ENCODE measurements at regions not wholly inside any gene's neighbourhood (a gene's known extent, or its start where the extent isn't known, plus 50 kb on each side); places are given as distances from the start of the nearest gene placed in this dataset.

DNA sequence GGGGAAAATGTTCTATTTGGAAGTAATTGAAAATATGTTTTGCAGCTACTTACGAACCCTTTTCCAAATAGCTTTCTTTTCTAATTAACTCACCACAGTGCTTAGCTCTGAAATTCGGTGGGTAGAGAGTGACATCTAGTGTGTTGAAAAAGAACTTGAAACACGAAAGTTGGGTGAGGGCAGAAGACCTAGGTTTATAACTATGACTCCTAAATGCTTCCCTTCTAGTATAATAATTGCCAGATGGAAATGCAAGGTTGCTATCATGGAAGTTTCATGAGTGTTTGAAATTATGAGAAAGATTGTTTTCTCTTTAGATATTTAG, 77.3 kb upstream of the NOCT start:
- H3K9me3 ChIP-seq = no peaks in the 10 kb centered on the region
- peak overlapping the region in 1 of 3 donors; percentile 14 for H3K4me3 ChIP-seq
- H3K27ac ChIP-seq = peak overlapping the region in 1 of 2 donors; percentile 43
- no peaks in the 10 kb centered on the region for H3K27me3 ChIP-seq
- no peak for DNase-seq (ENCODE audit: low spot score in 2 of 2)
- H3K36me3 ChIP-seq = no peaks in the 10 kb centered on the region
- H3K4me1 ChIP-seq = no peaks in the 10 kb centered on the region
- TF ChIP-seq, protein P1, sequence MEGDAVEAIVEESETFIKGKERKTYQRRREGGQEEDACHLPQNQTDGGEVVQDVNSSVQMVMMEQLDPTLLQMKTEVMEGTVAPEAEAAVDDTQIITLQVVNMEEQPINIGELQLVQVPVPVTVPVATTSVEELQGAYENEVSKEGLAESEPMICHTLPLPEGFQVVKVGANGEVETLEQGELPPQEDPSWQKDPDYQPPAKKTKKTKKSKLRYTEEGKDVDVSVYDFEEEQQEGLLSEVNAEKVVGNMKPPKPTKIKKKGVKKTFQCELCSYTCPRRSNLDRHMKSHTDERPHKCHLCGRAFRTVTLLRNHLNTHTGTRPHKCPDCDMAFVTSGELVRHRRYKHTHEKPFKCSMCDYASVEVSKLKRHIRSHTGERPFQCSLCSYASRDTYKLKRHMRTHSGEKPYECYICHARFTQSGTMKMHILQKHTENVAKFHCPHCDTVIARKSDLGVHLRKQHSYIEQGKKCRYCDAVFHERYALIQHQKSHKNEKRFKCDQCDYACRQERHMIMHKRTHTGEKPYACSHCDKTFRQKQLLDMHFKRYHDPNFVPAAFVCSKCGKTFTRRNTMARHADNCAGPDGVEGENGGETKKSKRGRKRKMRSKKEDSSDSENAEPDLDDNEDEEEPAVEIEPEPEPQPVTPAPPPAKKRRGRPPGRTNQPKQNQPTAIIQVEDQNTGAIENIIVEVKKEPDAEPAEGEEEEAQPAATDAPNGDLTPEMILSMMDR (IDR thresholded peaks at IDR 0.05) = peak in 2 of 3 donors; percentile 49 to 52
- no peak for TF ChIP-seq POLR2AphosphoS5 (IDR thresholded peaks at IDR 0.05)
- intact Hi-C loops (cut with DNase I; ENCODE audit: low total_unique reads) = no loop called here

DNA sequence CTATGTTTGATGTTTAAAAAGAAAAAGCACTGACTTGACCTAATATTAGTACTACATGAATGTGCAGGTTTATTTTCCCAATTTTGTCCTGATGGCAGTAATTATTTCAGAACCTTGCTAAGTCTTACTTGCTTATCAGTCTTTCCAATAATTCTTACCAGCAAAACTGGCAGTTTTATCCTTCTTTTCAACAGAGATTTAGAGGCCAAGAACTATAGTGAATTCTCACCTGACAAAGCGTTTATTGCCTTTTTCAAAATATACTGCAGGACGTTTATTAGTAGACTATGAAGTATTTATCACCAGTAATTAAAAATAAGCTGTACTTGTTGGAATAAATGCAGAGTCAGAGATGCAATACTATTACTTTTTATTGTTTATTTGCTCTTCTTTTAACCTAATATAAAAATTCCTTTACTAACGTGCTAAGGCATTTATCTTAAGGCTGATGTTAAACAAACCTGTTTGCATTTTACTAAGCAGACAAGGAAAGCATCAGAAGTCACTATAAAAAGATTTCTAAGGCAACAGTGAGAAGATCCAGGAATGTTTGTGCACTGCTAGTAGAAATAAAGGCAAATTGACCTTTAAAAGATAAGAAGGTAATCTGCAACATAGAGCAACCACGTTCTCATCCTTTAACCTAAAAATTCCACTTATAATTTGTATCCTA, 80.3 kb upstream of the NOCT start:
- no peak for TF ChIP-seq POLR2AphosphoS5 (IDR thresholded peaks at IDR 0.05)
- no peak for TF ChIP-seq POLR2A (IDR thresholded peaks at IDR 0.05)
- TF ChIP-seq, protein P1 (IDR thresholded peaks at IDR 0.05) = no peak
- H3K4me1 ChIP-seq = no peaks in the 10 kb centered on the region
- H3K4me3 ChIP-seq = no peak overlapping the region
- no peaks in the 10 kb centered on the region for H3K36me3 ChIP-seq
- no peaks in the 10 kb centered on the region for H3K27me3 ChIP-seq
- DNase-seq (ENCODE audit: low spot score in 2 of 2) = no peak
- H3K9me3 ChIP-seq = no peaks in the 10 kb centered on the region
- intact Hi-C loops (cut with DNase I; ENCODE audit: low total_unique reads) = no loop called here
- H3K27ac ChIP-seq = no peak overlapping the region

DNA sequence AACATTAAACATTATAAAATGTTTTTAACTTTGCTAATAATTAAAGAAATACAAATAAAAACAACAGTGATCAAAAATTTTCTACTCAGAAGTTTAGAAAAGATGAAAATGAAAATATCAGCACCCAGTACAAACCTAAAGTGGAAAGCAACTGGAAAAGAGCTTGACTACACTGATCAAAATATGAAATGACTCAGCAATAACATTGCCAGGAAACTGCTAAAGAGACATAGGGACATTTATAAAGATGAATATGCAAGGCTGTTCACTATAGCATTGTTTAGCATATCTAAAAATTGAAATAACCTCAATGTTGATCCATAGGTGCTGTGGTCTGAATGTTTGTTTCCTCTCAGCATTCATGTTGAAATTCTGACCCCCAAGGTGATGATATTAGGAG, 88.5 kb upstream of the NOCT start:
- intact Hi-C loops (cut with DNase I; ENCODE audit: low total_unique reads) = no loop called here

DNA sequence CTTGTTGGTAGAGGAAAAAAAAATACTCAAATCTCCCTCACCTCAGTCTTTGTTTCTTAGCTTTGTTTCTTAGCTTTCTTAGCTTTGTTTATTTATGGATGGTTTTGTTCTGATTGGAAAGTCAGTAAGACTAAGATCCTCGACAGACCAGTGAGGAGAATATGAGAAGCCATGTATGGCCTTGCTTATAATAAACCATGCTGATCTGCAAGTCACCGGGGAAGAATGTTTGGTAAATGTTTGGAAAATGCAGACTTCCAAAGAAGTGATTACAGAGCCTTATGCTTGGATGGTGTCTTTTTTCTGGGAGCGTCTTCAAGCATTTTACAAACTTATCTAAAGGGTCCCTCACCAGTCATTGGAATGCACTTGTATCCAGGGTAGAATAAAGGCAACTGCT, 90.1 kb upstream of the NOCT start:
- H3K27me3 ChIP-seq = no peaks in the 10 kb centered on the region
- TF ChIP-seq POLR2A (IDR thresholded peaks at IDR 0.05) (no peak), POLR2AphosphoS5 (IDR thresholded peaks at IDR 0.05) (no peak)
- TF ChIP-seq, protein P1 (IDR thresholded peaks at IDR 0.05) = no peak
- no peak overlapping the region for H3K4me3 ChIP-seq
- no peaks in the 10 kb centered on the region for H3K36me3 ChIP-seq
- DNase-seq (ENCODE audit: low spot score in 2 of 2) = no peak
- H3K27ac ChIP-seq = no peak overlapping the region
- H3K4me1 ChIP-seq = no peaks in the 10 kb centered on the region
- no peaks in the 10 kb centered on the region for H3K9me3 ChIP-seq
- intact Hi-C loops (cut with DNase I; ENCODE audit: low total_unique reads) = no loop called here

More for the DNA sequence above, 88.5 kb upstream of the NOCT start:
- Histone ChIP-seq H3K9me3 (no peaks in the 10 kb centered on the region), H3K4me3 (no peak overlapping the region), H3K4me1 (no peaks in the 10 kb centered on the region), H3K27ac (no peak overlapping the region), H3K27me3 (no peaks in the 10 kb centered on the region), H3K36me3 (no peaks in the 10 kb centered on the region)
- TF ChIP-seq, protein P1 (IDR thresholded peaks at IDR 0.05) = no peak
- TF ChIP-seq POLR2AphosphoS5 (IDR thresholded peaks at IDR 0.05) (no peak), POLR2A (IDR thresholded peaks at IDR 0.05) (no peak)
- no peak for DNase-seq (ENCODE audit: low spot score in 2 of 2)

DNA sequence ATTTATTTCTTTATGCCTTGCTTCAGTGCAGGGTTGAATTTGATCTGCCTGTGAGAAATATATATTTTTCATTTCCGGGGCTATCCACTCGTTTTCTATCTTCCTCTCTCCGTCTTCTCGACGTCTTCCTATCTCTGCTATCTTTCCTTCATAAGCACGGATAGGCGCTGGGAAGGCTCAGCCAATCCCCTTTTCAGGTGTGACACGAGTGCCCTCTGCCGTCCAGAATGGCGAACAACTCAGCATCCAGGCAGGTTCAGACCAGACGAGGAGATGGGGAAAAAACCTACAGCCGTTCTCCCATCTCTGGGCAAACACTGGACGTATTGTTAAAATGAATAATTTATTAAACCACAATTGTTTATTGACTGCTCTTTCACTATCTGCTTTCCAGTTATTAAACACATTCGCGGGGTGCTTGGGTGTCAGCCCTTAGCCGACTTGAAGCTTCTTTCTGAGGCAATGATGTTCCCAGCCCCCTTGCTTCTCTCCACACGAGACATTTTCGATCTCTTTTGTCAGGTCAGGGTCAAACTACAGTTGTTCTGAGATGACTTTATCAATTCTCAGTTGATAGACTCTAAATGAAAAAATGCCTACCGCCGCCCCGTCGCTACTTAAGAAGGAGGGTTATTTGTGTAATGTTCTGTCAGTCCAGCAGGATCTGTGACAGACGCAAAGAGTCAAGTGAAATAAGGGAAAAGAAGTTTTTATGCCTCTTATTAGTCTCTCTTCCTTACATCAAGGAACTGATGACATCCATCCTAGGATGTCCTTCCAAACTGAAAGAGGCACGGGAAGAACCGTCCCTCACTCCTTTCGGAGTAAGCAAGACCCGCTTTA, 96.3 kb upstream of the NOCT start:
- Histone ChIP-seq H3K4me1 (no peaks in the 10 kb centered on the region), H3K36me3 (no peaks in the 10 kb centered on the region), H3K9me3 (no peaks in the 10 kb centered on the region), H3K27ac (no peak overlapping the region), H3K4me3 (peak overlapping the region in 2 of 3 donors; percentile 1 to 31), H3K27me3 (no peaks in the 10 kb centered on the region)
- no peak for TF ChIP-seq POLR2A (IDR thresholded peaks at IDR 0.05)
- TF ChIP-seq POLR2AphosphoS5 (IDR thresholded peaks at IDR 0.05) = peak in 1 of 3 donors; percentile 40
- TF ChIP-seq, protein P1 (IDR thresholded peaks at IDR 0.05) = peak in 2 of 3 donors; percentile 66 to 82
- intact Hi-C loops (cut with DNase I; ENCODE audit: low total_unique reads) = no loop called here
- DNase-seq (ENCODE audit: low spot score in 2 of 2) = peak; percentile 63 to 82
